ENCODE measurements at regions not wholly inside any gene's neighbourhood (a gene's known extent, or its start where the extent isn't known, plus 50 kb on each side); places are given as distances from the start of the nearest gene placed in this dataset.

GRCh38 chr5:152066784-152067183 is 142.1 kb upstream of the GLRA1 start:
- TF ChIP-seq CTCF (IDR thresholded peaks at IDR 0.05; ENCODE audit: extremely low read depth in 1 of 2, insufficient read depth in 1 of 2, low read depth in 1 of 2, low read length in 2 of 2) (no peak), EZH2 (IDR thresholded peaks at IDR 0.05; ENCODE audit: borderline replicate concordance, low read depth, low read length, severe bottlenecking) (no peak), POLR2A (IDR thresholded peaks at IDR 0.05; ENCODE audit: low read depth, low read length) (no peak)

Data from endothelial cell of umbilical vein (primary cell).